Stimulated activated CD4-positive, alpha-beta T cell treated with anti-CD3 and anti-CD28 coated beads, Interleukin-4, amount 100 ng/mL, for 24 hours (primary cell): ENCODE measurements at regions not wholly inside any gene's neighbourhood (a gene's known extent, or its start where the extent isn't known, plus 50 kb on each side); places are given as distances from the start of the nearest gene placed in this dataset.
"Not testable (repeated sequence)": the region's sequence is repeated elsewhere in the genome, so short reads cannot be mapped to it uniquely, and the experiment has no call there.

Experiments
- DNase-seq: peaks from one replicate; pipeline ENCODE4 v3.0.0-alpha.2; 2020

- no peak for DNase-seq
Observed at GRCh38 chr15:66884661-66885237, 180.7 kb upstream of the SMAD3 start.

GRCh38 chr15:66885281-66885915, 180.0 kb upstream of the SMAD3 start:
- no peak for DNase-seq

- no peak for DNase-seq
Observed at GRCh38 chr15:66886241-66886675, 179.1 kb upstream of the SMAD3 start.

- no peak for DNase-seq
Observed at GRCh38 chr15:66886686-66887273, 178.6 kb upstream of the SMAD3 start.

GRCh38 chr15:66889298-66889697, 176.1 kb upstream of the SMAD3 start:
- not testable (repeated sequence) for DNase-seq

GRCh38 chr15:66891776-66892175, 173.6 kb upstream of the SMAD3 start:
- DNase-seq: no peak

- DNase-seq: no peak
Observed at GRCh38 chr15:66893294-66893693, 172.1 kb upstream of the SMAD3 start.

GRCh38 chr15:66894363-66894762, 171.0 kb upstream of the SMAD3 start:
- no peak for DNase-seq

- no peak for DNase-seq
Observed at GRCh38 chr15:66894986-66895780, 170.2 kb upstream of the SMAD3 start.

GRCh38 chr15:66895794-66896453, 169.5 kb upstream of the SMAD3 start:
- no peak for DNase-seq

GRCh38 chr15:66896611-66897010, 168.8 kb upstream of the SMAD3 start:
- DNase-seq: no peak

GRCh38 chr15:66897416-66897815, 168.0 kb upstream of the SMAD3 start:
- no peak for DNase-seq

GRCh38 chr15:66897971-66898370, 167.4 kb upstream of the SMAD3 start:
- no peak for DNase-seq

GRCh38 chr15:66898656-66899386, 166.6 kb upstream of the SMAD3 start:
- DNase-seq: no peak

GRCh38 chr15:66899555-66900350, 165.6 kb upstream of the SMAD3 start:
- DNase-seq: no peak

- no peak for DNase-seq
Observed at GRCh38 chr15:66900586-66901310, 164.7 kb upstream of the SMAD3 start.

- DNase-seq: no peak
Observed at GRCh38 chr15:66901336-66902100, 163.9 kb upstream of the SMAD3 start.

- DNase-seq: no peak
Observed at GRCh38 chr15:66905185-66905584, 160.2 kb upstream of the SMAD3 start.

GRCh38 chr15:66905954-66906353, 159.4 kb upstream of the SMAD3 start:
- DNase-seq: no peak
